ENCODE measurements at regions not wholly inside any gene's neighbourhood (a gene's known extent, or its start where the extent isn't known, plus 50 kb on each side); places are given as distances from the start of the nearest gene placed in this dataset.

DNA sequence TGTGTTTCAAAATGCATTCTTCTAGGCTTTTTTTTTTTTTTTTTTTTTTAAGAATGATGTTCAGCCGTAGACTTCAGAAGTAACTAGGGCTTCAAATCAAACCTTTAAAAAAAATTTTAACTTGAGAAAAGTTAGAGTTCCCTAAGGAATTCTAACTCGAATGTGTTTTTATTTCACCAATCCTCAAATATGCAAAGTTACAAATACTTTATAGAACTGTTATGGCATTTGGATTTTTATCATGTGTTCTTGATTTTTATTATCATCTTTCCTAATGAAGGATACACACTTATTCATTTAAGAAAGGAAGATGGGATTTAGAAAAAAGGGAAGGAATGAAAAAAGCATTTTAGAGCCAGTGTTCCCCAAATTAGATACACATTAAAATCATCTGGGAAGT is 200.6 kb upstream of the LDB2 start:
- TF ChIP-seq, protein P1, sequence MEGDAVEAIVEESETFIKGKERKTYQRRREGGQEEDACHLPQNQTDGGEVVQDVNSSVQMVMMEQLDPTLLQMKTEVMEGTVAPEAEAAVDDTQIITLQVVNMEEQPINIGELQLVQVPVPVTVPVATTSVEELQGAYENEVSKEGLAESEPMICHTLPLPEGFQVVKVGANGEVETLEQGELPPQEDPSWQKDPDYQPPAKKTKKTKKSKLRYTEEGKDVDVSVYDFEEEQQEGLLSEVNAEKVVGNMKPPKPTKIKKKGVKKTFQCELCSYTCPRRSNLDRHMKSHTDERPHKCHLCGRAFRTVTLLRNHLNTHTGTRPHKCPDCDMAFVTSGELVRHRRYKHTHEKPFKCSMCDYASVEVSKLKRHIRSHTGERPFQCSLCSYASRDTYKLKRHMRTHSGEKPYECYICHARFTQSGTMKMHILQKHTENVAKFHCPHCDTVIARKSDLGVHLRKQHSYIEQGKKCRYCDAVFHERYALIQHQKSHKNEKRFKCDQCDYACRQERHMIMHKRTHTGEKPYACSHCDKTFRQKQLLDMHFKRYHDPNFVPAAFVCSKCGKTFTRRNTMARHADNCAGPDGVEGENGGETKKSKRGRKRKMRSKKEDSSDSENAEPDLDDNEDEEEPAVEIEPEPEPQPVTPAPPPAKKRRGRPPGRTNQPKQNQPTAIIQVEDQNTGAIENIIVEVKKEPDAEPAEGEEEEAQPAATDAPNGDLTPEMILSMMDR (IDR thresholded peaks at IDR 0.05; ENCODE audit: low read depth, low read length, poor library complexity, severe bottlenecking): no peak
- no peak for TF ChIP-seq EZH2phosphoT487 (IDR thresholded peaks at IDR 0.05; ENCODE audit: borderline replicate concordance, low read length)

Data from DOHH2 (cell line).